OCI-LY1 (cell line): ENCODE measurements at regions not wholly inside any gene's neighbourhood (a gene's known extent, or its start where the extent isn't known, plus 50 kb on each side); places are given as distances from the start of the nearest gene placed in this dataset.

Experiments used
- H2AFZ ChIP-seq: fragments of 200-600 bp; sonication (generic), shearing (Covaris generic); 2 replicates; pipeline ENCODE4 v1.6.0; 2014; ENCODE audit warnings: antibody characterized with exemption, mild to moderate bottlenecking, low read length
- H3F3A ChIP-seq: fragments of 200-600 bp; sonication (generic), shearing (Covaris generic); 2 replicates; pipeline ENCODE4 v1.6.0; 2014; ENCODE audit warnings: mild to moderate bottlenecking, antibody characterized with exemption, low read length, moderate library complexity; ENCODE audit not compliant: insufficient read depth
- H3K27ac ChIP-seq: fragments of 200-600 bp; sonication (generic); 2 replicates; pipeline ENCODE4 v1.5.1; 2014; ENCODE audit warnings: low read length, mixed run types, mild to moderate bottlenecking, low read depth; ENCODE audit not compliant: poor library complexity, severe bottlenecking
- H3K27me3 ChIP-seq: fragments of 200-600 bp; sonication (generic); 2 replicates; pipeline ENCODE4 v1.6.0; 2014; ENCODE audit warnings: antibody characterized with exemption, mild to moderate bottlenecking, low read length, moderate library complexity; ENCODE audit not compliant: insufficient read depth
- H3K36me3 ChIP-seq: fragments of 200-600 bp; sonication (generic); 2 replicates; pipeline ENCODE4 v1.6.1; 2014; ENCODE audit warnings: mild to moderate bottlenecking, antibody characterized with exemption, low read length, moderate library complexity, mixed read lengths; ENCODE audit not compliant: insufficient read depth
- H3K4me1 ChIP-seq: fragments of 200-600 bp; sonication (generic); 2 replicates; pipeline ENCODE4 v1.5.1; 2014; ENCODE audit warnings: mild to moderate bottlenecking, low read length, moderate library complexity; ENCODE audit not compliant: insufficient read depth, severe bottlenecking
- H3K4me2 ChIP-seq: fragments of 200-600 bp; sonication (generic), shearing (Covaris generic); 2 replicates; pipeline ENCODE4 v1.6.1; 2014; ENCODE audit warnings: low read length
- H3K4me3 ChIP-seq: fragments of 200-600 bp; sonication (generic); 2 replicates; pipeline ENCODE4 v1.5.1; 2014; ENCODE audit warnings: low read length, low read depth, mild to moderate bottlenecking, mixed read lengths; ENCODE audit not compliant: poor library complexity, severe bottlenecking
- H3K79me2 ChIP-seq: fragments of 200-600 bp; shearing (Covaris generic); 2 replicates; pipeline ENCODE4 v1.6.1; 2016; ENCODE audit warnings: mixed run types, low read length, mixed read lengths; ENCODE audit not compliant: insufficient read depth
- H3K9ac ChIP-seq: fragments of 200-600 bp; sonication (generic), shearing (Covaris generic); 2 replicates; pipeline ENCODE4 v1.6.1; 2014; ENCODE audit warnings: mild to moderate bottlenecking, low read length, mixed read lengths
- H3K9me2 ChIP-seq: fragments of 200-600 bp; sonication (generic), shearing (Covaris generic); 2 replicates; pipeline ENCODE4 v1.6.1; 2014; ENCODE audit warnings: low read depth, mild to moderate bottlenecking, low read length, mixed read lengths
- H3K9me3 ChIP-seq: fragments of 200-600 bp; shearing (Covaris generic); 2 replicates; pipeline ENCODE4 v1.6.1; 2014; ENCODE audit warnings: low read length, mixed read lengths
- H4K20me1 ChIP-seq: fragments of 200-600 bp; sonication (generic), shearing (Covaris generic); 2 replicates; pipeline ENCODE4 v1.6.0; 2016; ENCODE audit warnings: mild to moderate bottlenecking, low read length; ENCODE audit not compliant: insufficient read depth
- CTCF ChIP-seq: fragments of 200-600 bp; sonication (generic), shearing (Covaris generic); IDR thresholded peaks from 2 replicates; pipeline ENCODE4 v1.5.1; 2017; ENCODE audit warnings: mild to moderate bottlenecking, antibody characterized with exemption, low read length, moderate library complexity, mixed read lengths
- EZH2 ChIP-seq: fragments of 200-600 bp; sonication (generic), shearing (Covaris generic); IDR thresholded peaks from 2 replicates; pipeline ENCODE4 v1.8.0; 2017; ENCODE audit warnings: borderline replicate concordance, mixed run types, mild to moderate bottlenecking, antibody characterized with exemption, low read length, moderate library complexity, mixed read lengths

DNA sequence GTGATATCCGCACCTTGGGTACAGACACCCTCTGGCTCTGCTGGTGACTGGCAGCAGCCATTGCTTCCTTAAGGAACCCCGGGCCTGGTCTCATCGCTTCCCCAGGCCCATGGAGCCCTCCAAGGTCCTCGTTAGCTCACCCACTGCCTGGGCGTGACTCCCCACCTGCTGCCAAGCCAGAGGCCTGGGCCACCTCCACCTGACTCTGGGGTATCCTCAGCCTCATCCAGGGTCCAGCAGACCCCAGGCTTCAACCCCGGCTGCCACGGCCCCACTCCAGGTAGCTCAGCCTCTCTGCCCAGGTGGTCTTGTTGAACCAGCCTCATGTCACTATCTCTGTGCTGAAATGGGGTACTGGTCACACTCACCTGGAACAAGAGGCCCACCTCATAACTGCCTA is 337.9 kb downstream of the BRD1 start:
- Histone ChIP-seq H3K79me2 (no peaks in the 10 kb centered on the region), H3K9me2 (no peaks in the 10 kb centered on the region), H3K9ac (no peak overlapping the region), H3K27ac (no peak overlapping the region), H2AFZ (no peak overlapping the region), H3K4me2 (no peak overlapping the region), H3K4me1 (no peaks in the 10 kb centered on the region), H4K20me1 (no peaks in the 10 kb centered on the region), H3K36me3 (no peaks in the 10 kb centered on the region), H3K27me3 (no peaks in the 10 kb centered on the region), H3F3A (no peaks in the 10 kb centered on the region), H3K9me3 (no peaks in the 10 kb centered on the region), H3K4me3 (no peak overlapping the region)
- no peak for TF ChIP-seq EZH2
- no peak for TF ChIP-seq CTCF

- Histone ChIP-seq H3K4me3 (no peak overlapping the region), H3K79me2 (no peaks in the 10 kb centered on the region), H3K9me3 (no peaks in the 10 kb centered on the region), H3K9me2 (no peaks in the 10 kb centered on the region), H3K36me3 (no peaks in the 10 kb centered on the region), H3F3A (no peaks in the 10 kb centered on the region), H4K20me1 (no peaks in the 10 kb centered on the region), H3K9ac (no peak overlapping the region), H3K27me3 (no peaks in the 10 kb centered on the region), H3K4me1 (no peaks in the 10 kb centered on the region), H3K27ac (no peak overlapping the region), H3K4me2 (no peak overlapping the region), H2AFZ (no peak overlapping the region)
- no peak for TF ChIP-seq EZH2
- no peak for TF ChIP-seq CTCF
Measured at GRCh38 chr22:49488943-49489342, 338.7 kb downstream of the BRD1 start.

DNA sequence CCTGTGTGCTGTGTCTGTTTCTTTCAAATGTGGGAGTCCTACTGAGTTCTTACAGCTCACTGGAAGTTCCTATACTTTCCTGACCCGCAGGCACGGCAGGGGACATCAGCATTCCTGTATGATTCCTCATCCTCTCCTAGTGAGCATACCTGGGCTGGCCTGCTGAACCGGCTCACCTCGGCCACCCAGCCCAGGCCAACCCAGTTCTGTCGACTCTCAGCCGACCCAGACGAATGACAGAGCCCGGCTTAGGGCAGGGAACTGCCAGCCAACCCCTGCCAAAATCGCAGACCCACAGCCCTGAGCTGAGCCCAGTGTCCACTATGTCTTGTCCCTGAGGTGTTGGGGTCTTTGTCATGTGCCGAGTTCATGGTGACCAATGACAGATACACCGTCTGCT is 339.7 kb downstream of the BRD1 start:
- no peak for TF ChIP-seq EZH2
- no peak for TF ChIP-seq CTCF
- no peaks in the 10 kb centered on the region for H3K9me2 ChIP-seq

More for the DNA sequence above, 339.7 kb downstream of the BRD1 start:
- Histone ChIP-seq H3K9ac (no peak overlapping the region), H3K27ac (no peak overlapping the region), H3K27me3 (no peaks in the 10 kb centered on the region), H3K4me1 (no peaks in the 10 kb centered on the region), H2AFZ (no peak overlapping the region), H4K20me1 (no peaks in the 10 kb centered on the region), H3K36me3 (no peaks in the 10 kb centered on the region), H3K9me3 (no peaks in the 10 kb centered on the region), H3F3A (no peaks in the 10 kb centered on the region), H3K4me3 (no peak overlapping the region), H3K79me2 (no peaks in the 10 kb centered on the region), H3K4me2 (no peak overlapping the region)
